ENCODE measurements at regions not wholly inside any gene's neighbourhood (a gene's known extent, or its start where the extent isn't known, plus 50 kb on each side); places are given as distances from the start of the nearest gene placed in this dataset.

GRCh38 chr2:753123-753522, 75.9 kb upstream of the TMEM18 start:
- H3K9me3 ChIP-seq (ENCODE audit: control insufficient read depth, low read length) = no peaks in the 10 kb centered on the region
- DNase-seq = no peak
- no peak overlapping the region for H3K27ac ChIP-seq (ENCODE audit: low read depth, low read length)
- no peaks in the 10 kb centered on the region for H3K27me3 ChIP-seq (ENCODE audit: control insufficient read depth, insufficient read depth, low read length, poor library complexity, severe bottlenecking)
- Mint-ChIP-seq H3K27ac (no peak overlapping the region), H3K36me3 (ENCODE audit: low read depth) (peaks cover 7% of the 10 kb centered on the region), H3K4me1 (no peaks in the 10 kb centered on the region), H3K4me3 (no peak overlapping the region), H3K9me3 (no peaks in the 10 kb centered on the region), H3K27me3 (ENCODE audit: insufficient read depth) (no peaks in the 10 kb centered on the region)
- H3K9ac ChIP-seq (ENCODE audit: extremely low read depth, low read length, poor library complexity, severe bottlenecking) = no peak overlapping the region
- no peaks in the 10 kb centered on the region for H3K36me3 ChIP-seq (ENCODE audit: control insufficient read depth, insufficient read depth, low read length)
- no peak overlapping the region for H3K4me3 ChIP-seq (ENCODE audit: low read length)
- no peaks in the 10 kb centered on the region for H3K4me1 ChIP-seq (ENCODE audit: control insufficient read depth, insufficient read depth, low read length)
- 91 to 92% methylated on average over 7 of the region's 7 CpGs for WGBS, 2 experiments (ENCODE audit: insufficient coverage in 1 of 2, insufficient read length in 1 of 2)
- no peak for TF ChIP-seq CTCF (conservative IDR thresholded peaks at IDR 0.05)

GRCh38 chr2:751474-751873, 74.3 kb upstream of the TMEM18 start:
- no peaks in the 10 kb centered on the region for H3K27me3 ChIP-seq (ENCODE audit: control insufficient read depth, insufficient read depth, low read length, poor library complexity, severe bottlenecking)
- H3K9ac ChIP-seq (ENCODE audit: extremely low read depth, low read length, poor library complexity, severe bottlenecking) = no peak overlapping the region
- H3K27ac Mint-ChIP-seq = no peak overlapping the region
- no peak for TF ChIP-seq CTCF (conservative IDR thresholded peaks at IDR 0.05)
- H3K4me1 ChIP-seq (ENCODE audit: control insufficient read depth, insufficient read depth, low read length) = no peaks in the 10 kb centered on the region
- 93 to 100% methylated on average over 1 to 10 of the region's 10 CpGs for WGBS, 2 experiments (ENCODE audit: insufficient coverage in 1 of 2, insufficient read length in 1 of 2)
- peaks cover 14% of the 10 kb centered on the region for H3K36me3 Mint-ChIP-seq (ENCODE audit: low read depth)
- no peaks in the 10 kb centered on the region for H3K27me3 Mint-ChIP-seq (ENCODE audit: insufficient read depth)
- no peak overlapping the region for H3K4me3 ChIP-seq (ENCODE audit: low read length)
- no peak overlapping the region for H3K4me3 Mint-ChIP-seq
- no peaks in the 10 kb centered on the region for H3K9me3 ChIP-seq (ENCODE audit: control insufficient read depth, low read length)
- no peak for DNase-seq
- peaks cover 1% of the 10 kb centered on the region for H3K9me3 Mint-ChIP-seq
- H3K4me1 Mint-ChIP-seq = no peaks in the 10 kb centered on the region
- H3K27ac ChIP-seq (ENCODE audit: low read depth, low read length) = no peak overlapping the region
- no peaks in the 10 kb centered on the region for H3K36me3 ChIP-seq (ENCODE audit: control insufficient read depth, insufficient read depth, low read length)

DNA sequence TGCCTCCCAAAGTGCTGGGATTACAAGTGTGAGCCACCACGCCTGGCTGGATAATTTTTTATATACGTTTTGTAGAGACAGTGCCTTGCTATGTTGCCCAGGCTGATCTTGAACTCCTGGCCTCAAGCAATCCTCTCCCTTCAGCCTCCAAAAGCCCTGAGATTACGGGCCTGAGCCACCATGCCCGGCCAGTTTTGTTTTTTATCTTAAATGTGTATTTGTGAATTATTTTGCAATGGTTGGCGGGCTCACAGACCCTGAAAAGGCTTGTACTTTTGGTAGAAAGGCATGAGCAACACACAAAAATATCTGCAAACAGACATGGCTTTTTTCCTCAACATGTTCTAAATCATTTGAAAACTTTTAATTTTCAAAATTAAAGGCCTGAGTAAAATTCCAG, 73.4 kb upstream of the TMEM18 start:
- Histone ChIP-seq H3K27me3 (ENCODE audit: control insufficient read depth, insufficient read depth, low read length, poor library complexity, severe bottlenecking) (no peaks in the 10 kb centered on the region), H3K4me3 (ENCODE audit: low read length) (no peak overlapping the region), H3K27ac (ENCODE audit: low read depth, low read length) (no peak overlapping the region), H3K9me3 (ENCODE audit: control insufficient read depth, low read length) (no peaks in the 10 kb centered on the region), H3K36me3 (ENCODE audit: control insufficient read depth, insufficient read depth, low read length) (no peaks in the 10 kb centered on the region), H3K9ac (ENCODE audit: extremely low read depth, low read length, poor library complexity, severe bottlenecking) (no peak overlapping the region), H3K4me1 (ENCODE audit: control insufficient read depth, insufficient read depth, low read length) (no peaks in the 10 kb centered on the region)
- no peak for DNase-seq
- H3K9me3 Mint-ChIP-seq = peaks cover 1% of the 10 kb centered on the region
- no peak for TF ChIP-seq CTCF (conservative IDR thresholded peaks at IDR 0.05)
- H3K36me3 Mint-ChIP-seq (ENCODE audit: low read depth) = peaks cover 14% of the 10 kb centered on the region
- no peaks in the 10 kb centered on the region for H3K4me1 Mint-ChIP-seq
- H3K4me3 Mint-ChIP-seq = no peak overlapping the region
- no peaks in the 10 kb centered on the region for H3K27me3 Mint-ChIP-seq (ENCODE audit: insufficient read depth)
- 89 to 100% methylated on average over 2 to 4 of the region's 5 CpGs for WGBS, 2 experiments (ENCODE audit: insufficient coverage in 1 of 2, insufficient read length in 1 of 2)
- H3K27ac Mint-ChIP-seq = no peak overlapping the region

Data from endodermal cell (in vitro differentiated cells).